Large intestine (tissue), 3 donors: ENCODE measurements at regions not wholly inside any gene's neighbourhood (a gene's known extent, or its start where the extent isn't known, plus 50 kb on each side); places are given as distances from the start of the nearest gene placed in this dataset.
"Not testable (repeated sequence)": the region's sequence is repeated elsewhere in the genome, so short reads cannot be mapped to it uniquely, and the experiment has no call there.

Experiments
- DNase-seq, 2 donors: peaks; one replicate each; pipeline versions ENCODE4 v3.0.0 to v3.0.0-alpha.2; 2013
- H3K27ac ChIP-seq: one replicate; pipeline ENCODE4 v1.5.1; 2013; ENCODE audit warnings: low read length
- H3K27me3 ChIP-seq: 2 replicates; pipeline ENCODE4 v1.6.1; 2013; ENCODE audit warnings: low read length; ENCODE audit not compliant: control insufficient read depth, insufficient read depth
- H3K36me3 ChIP-seq: 2 replicates; pipeline ENCODE4 v1.6.1; 2013; ENCODE audit warnings: low read length; ENCODE audit not compliant: control insufficient read depth, insufficient read depth
- H3K4me1 ChIP-seq: one replicate; pipeline ENCODE4 v1.6.1; 2013; ENCODE audit warnings: low read length; ENCODE audit not compliant: control insufficient read depth, insufficient read depth
- H3K4me3 ChIP-seq: one replicate; pipeline ENCODE4 v1.5.1; 2013; ENCODE audit warnings: low read length
- H3K9me3 ChIP-seq: one replicate; pipeline ENCODE4 v1.6.1; 2013; ENCODE audit warnings: mild to moderate bottlenecking, low read depth, low read length, moderate library complexity; ENCODE audit not compliant: control insufficient read depth
- WGBS: methylation state at CpG from one replicate; pipeline ENCODE4 v1.1.5; 2013; ENCODE audit warnings: low lambda C conversion rate; ENCODE audit not compliant: insufficient coverage; 5-methylcytosine and 5-hydroxymethylcytosine counted together

DNA sequence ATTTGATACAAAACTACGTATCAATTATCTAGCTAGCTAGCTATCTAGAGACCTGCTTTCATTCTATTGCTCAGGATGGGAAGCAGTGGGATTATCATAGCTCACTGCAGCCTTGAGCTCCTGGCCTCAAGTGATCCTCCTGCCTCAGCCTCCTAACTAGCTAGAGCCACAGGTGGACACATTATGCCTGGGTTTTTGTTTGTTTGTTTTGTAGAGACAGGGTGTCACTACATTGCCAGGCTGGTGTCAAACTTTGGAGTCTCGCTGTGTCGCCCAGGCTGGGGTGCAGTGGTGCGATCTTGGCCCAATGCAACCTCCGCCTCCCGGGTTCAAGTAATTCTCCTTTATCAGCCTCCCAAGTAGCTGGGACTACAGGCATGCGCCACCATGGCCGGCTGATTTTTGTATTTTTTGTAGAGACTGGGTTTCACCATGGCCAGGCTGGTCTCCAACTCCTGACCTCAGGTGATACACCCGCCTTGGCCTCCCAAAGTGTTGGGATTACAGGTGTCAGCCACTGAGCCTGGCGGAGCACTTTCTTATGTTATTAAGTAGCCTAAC lies 122.5 kb upstream of the FBXO28 start:
- not testable (repeated sequence) for H3K27me3 ChIP-seq, H3K36me3 ChIP-seq, H3K4me1 ChIP-seq, H3K4me3 ChIP-seq, H3K9me3 ChIP-seq, H3K27ac ChIP-seq, DNase-seq
- WGBS: no CpG with 5 or more reads among the region's 10 CpGs

DNA sequence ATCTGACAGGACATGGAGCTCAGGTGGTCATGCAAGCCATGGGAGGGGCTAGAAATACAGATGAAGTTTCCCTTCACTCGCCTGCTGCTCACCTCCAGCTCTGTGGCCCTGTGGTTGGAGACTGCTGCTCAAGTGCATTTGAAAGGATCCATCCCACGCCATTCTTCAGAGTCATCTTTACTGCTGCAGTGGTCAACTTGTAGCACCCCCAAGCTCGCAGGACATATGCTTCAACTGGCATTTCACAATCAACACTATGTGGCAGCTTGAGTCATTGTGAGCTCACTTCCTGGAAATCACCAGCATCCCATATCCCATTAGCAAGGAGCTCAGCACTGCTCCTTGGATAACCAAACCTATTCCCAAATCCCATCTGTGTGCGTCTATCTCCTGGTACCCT lies 116.2 kb upstream of the TP53BP2 start:
- not testable (repeated sequence) for H3K36me3 ChIP-seq, H3K4me1 ChIP-seq, H3K4me3 ChIP-seq, H3K27ac ChIP-seq, H3K27me3 ChIP-seq, DNase-seq, H3K9me3 ChIP-seq
- no CpG with 5 or more reads among the region's 4 CpGs for WGBS

DNA sequence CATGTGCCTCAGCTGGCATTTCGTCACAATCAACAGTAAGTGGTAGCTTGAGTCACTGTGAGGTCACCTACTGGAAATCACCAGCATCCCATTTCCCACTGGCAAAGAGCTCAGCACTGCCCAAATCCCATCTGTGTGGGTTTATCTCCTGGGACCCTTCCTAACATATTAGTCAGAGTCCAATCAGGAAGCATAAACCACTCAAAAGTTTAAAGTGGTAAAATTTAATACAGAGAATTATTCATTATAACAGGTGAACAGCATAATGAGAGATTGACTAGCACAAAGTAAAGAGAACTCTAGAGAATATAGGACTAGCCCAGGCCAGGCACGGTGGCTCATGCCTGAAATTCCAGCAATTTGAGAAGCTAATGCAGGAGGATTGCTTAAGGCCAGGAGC lies 107.1 kb upstream of the TP53BP2 start:
- no CpG with 5 or more reads among the region's 2 CpGs for WGBS
- H3K27ac ChIP-seq, H3K27me3 ChIP-seq, H3K36me3 ChIP-seq, DNase-seq, H3K9me3 ChIP-seq, H3K4me3 ChIP-seq, H3K4me1 ChIP-seq: not testable (repeated sequence)

DNA sequence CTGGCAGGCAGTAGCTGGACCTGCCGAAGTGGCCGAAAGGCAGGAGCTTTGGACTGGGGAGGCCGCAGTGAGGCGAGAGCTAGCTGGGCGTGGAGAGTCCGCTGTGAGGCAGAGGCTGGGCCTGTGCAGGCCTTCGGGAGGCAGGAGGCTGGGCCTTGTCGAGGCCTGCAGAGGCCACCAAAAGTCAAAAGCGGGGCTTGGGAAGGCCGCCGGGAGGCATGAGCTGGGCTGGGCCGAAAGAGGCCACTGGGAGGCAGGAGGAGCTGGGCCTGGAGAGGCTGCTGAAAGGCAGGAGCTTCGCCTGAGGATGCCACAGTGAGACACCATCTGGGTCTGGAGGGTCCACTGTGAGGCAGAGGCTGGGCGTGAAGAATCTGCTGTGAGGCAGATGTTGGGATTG lies 105.8 kb upstream of the TP53BP2 start:
- WGBS: no CpG with 5 or more reads among the region's 14 CpGs
- not testable (repeated sequence) for H3K9me3 ChIP-seq, H3K27ac ChIP-seq, H3K4me1 ChIP-seq, H3K27me3 ChIP-seq, H3K4me3 ChIP-seq, H3K36me3 ChIP-seq, DNase-seq

DNA sequence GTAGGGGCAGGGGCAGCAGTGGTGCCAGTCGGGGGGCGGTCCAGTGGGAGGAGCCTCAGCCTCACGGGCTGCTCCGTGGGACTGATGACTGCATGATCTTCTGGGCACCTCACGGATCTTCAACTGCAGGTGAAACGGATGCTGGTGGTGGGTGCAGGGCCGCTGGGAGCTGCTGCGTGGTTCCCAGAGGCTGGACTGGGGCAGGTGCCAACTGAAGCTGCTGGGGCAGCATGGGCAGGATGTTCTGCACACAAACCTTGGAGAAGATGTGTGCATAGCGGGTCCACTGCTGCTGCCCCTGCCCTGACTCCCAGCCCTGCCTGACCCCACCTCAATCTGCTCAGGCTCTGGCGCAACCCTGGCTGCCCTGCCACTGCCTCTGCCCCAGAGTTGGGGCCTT lies 104.2 kb upstream of the TP53BP2 start:
- not testable (repeated sequence) for H3K27ac ChIP-seq, H3K4me3 ChIP-seq, DNase-seq, H3K27me3 ChIP-seq, H3K4me1 ChIP-seq, H3K36me3 ChIP-seq, H3K9me3 ChIP-seq
- no CpG with 5 or more reads among the region's 10 CpGs for WGBS

DNA sequence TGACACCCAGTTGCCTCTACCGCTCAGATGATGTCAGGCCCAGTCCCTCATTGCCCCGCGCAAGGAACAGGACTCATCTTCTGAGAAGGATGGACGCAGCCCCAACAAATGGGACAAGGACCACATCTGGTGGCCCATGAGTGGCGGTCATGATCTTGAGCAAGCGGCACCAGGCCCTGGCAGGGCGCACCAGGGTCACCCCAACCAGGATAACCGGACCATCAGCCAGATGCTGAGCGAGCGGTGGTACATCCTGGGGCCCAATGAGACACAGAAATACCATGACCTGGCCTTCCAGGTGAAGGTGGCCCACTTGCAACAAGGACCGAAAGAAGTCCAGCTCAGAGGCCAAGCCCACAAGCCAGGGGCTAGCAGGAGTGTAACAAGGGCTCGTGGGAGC lies 102.3 kb upstream of the TP53BP2 start:
- no CpG with 5 or more reads among the region's 12 CpGs for WGBS
- DNase-seq, H3K27me3 ChIP-seq: not testable (repeated sequence)

DNA sequence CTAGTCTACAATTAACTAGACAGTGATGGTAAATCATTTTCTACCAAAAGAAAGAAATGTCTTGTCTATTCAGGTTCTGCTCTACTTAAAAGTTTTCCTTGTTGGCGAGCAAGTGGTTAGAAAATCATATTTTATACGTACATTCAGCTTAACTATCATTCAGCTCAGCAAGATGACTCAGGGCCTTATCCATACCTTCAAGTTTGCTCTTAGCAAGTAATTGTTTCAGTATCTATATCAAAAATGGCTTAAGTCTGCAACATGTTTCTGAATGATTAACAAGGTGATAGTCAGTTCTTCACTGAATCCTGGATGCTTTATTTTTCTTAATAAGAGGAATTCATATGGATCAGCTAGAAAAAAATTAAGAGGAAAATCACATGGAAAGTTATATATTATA lies 90.8 kb upstream of the TP53BP2 start:
- no CpG with 5 or more reads among the region's 2 CpGs for WGBS
- H3K4me3 ChIP-seq, H3K9me3 ChIP-seq, H3K27ac ChIP-seq, H3K27me3 ChIP-seq, H3K4me1 ChIP-seq, H3K36me3 ChIP-seq, DNase-seq: not testable (repeated sequence)

More for the DNA sequence above, 102.3 kb upstream of the TP53BP2 start:
- H3K9me3 ChIP-seq, H3K4me1 ChIP-seq, H3K36me3 ChIP-seq, H3K4me3 ChIP-seq, H3K27ac ChIP-seq: not testable (repeated sequence)

DNA sequence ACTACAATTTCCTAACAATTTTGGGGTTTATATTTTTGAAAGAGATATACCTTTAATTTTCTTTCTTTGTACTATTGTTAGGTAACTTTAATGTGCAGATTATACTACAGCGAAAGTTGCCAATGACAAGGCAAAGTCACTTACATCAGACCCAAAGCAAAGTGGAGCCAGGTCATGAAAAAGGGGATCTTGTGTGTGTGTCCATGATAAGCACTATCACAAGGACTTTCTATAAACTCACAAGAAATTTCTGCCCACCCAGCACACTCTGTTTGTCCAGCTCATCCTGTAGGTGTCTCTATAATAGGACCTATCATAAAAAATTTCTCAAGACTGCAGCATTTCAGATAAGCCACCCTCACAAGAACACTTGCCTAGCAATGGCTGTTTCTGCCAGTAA lies 85.7 kb upstream of the TP53BP2 start:
- not testable (repeated sequence) for H3K4me1 ChIP-seq, H3K36me3 ChIP-seq, H3K27me3 ChIP-seq, H3K9me3 ChIP-seq, H3K27ac ChIP-seq, H3K4me3 ChIP-seq
- DNase-seq: peak in 1 of 2 donors; percentile 3
- WGBS: no CpG with 5 or more reads among the region's 1 CpG

DNA sequence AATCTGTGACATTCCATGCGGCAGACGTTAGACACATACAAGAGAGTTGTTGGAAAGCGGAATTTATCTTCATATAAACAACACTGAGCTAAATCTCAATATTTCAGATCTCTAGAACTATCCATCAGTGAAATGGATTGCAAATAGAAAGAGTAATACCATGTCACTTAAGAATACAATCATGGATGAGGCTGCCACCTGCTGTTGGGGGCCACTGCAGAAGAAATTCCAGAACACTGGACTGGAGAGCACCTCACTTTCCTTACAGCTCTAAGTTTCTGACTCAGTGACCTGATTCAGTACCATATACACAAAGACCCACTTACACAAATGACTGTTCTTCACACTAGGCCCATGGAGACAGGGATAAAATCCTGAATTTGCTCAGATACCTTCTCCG lies 75.1 kb upstream of the TP53BP2 start:
- H3K27me3 ChIP-seq, H3K9me3 ChIP-seq, H3K4me3 ChIP-seq, H3K27ac ChIP-seq, H3K4me1 ChIP-seq, H3K36me3 ChIP-seq, DNase-seq: not testable (repeated sequence)
- WGBS: no CpG with 5 or more reads among the region's 4 CpGs

DNA sequence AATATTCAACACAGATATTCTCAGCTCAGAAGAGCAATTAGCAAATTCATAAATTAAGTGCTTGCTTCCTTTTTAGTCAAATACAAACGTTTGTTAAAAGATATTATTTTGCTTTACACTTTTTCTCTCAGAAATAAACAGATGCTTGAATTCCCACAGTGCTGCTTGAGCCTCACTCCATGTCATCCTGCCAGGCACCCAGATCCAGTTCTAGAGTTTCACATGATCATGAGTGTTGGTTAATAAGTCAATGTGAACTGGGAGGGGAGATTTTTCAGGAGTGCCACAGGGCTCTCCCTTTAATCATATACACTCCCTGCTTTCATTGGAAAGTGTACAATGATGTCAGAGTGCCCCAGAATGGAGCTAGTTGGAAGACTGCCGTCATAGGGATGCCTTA lies 69.7 kb upstream of the TP53BP2 start:
- H3K27ac ChIP-seq, H3K4me1 ChIP-seq, H3K27me3 ChIP-seq, H3K9me3 ChIP-seq, H3K36me3 ChIP-seq, H3K4me3 ChIP-seq: not testable (repeated sequence)
- WGBS: no CpG with 5 or more reads among the region's 2 CpGs
- DNase-seq: peak in 1 of 2 donors; percentile 2

DNA sequence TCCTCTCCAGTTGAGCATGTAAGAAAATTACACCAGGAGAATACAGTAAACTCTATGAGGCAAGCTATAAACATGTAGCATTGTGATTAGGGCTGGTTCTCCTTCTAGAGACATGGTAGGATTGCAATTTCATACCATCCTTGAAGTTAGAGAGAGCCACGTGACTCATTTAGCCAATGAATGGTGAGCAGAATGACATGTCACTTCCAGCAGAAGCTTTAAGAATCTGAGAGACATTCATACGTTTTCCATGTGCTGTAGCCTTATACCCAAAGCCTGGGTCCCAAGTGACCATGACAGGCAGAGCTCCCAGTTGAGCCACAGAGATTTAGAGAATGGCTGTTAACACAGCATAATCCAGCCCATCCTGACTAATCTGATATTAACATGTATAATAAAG lies 68.0 kb upstream of the TP53BP2 start:
- not testable (repeated sequence) for DNase-seq, H3K27ac ChIP-seq, H3K27me3 ChIP-seq, H3K4me3 ChIP-seq, H3K4me1 ChIP-seq, H3K9me3 ChIP-seq, H3K36me3 ChIP-seq
- WGBS: no CpG with 5 or more reads among the region's 2 CpGs
